Vagina (tissue), 2 donors: ENCODE measurements at regions not wholly inside any gene's neighbourhood (a gene's known extent, or its start where the extent isn't known, plus 50 kb on each side); places are given as distances from the start of the nearest gene placed in this dataset.

Source experiments
- CTCF ChIP-seq, 3 experiments: fragments of 450-650 bp in 2 of 3; fragments of 200-600 bp in 1 of 3; sonication (generic) in 1 of 3; IDR thresholded peaks; one replicate each; pipeline ENCODE4 v1.5.1; 2017 to 2019; ENCODE audit warnings: antibody characterized with exemption in 3 of 3, mild to moderate bottlenecking in 2 of 3, moderate library complexity in 2 of 3
- POLR2A ChIP-seq, 2 donors: fragments of 450-650 bp; IDR thresholded peaks; one replicate each; pipeline ENCODE4 v1.6.1; 2017; ENCODE audit warnings: antibody characterized with exemption in 2 of 2, mild to moderate bottlenecking in 2 of 2, moderate library complexity in 2 of 2

GRCh38 chr14:51334566-51334965 is 94.5 kb downstream of the TMX1 start:
- TF ChIP-seq CTCF (IDR thresholded peaks at IDR 0.05) (no peak), POLR2A (IDR thresholded peaks at IDR 0.05) (no peak)
